B cell (primary cell): ENCODE measurements at regions not wholly inside any gene's neighbourhood (a gene's known extent, or its start where the extent isn't known, plus 50 kb on each side); places are given as distances from the start of the nearest gene placed in this dataset.

Experiments used
- ATAC-seq: fragments of 200-7000 bp; cut with Tn5 transposase; one replicate; pipeline ENCODE4 v1.10.0; 2021; ENCODE audit warnings: low read depth, mild to moderate bottlenecking, moderate number of reproducible peaks, moderate library complexity
- CTCF ChIA-PET: fragments of 350-600 bp; sonication (Branson Sonifier 250); formaldehyde crosslinking; loops from one replicate; lab custom pipeline; 2021; ENCODE audit warnings: antibody characterized with exemption, inconsistent platforms; lab: Charles Lee
- POLR2A ChIA-PET: fragments of 350-600 bp; sonication (Branson Sonifier 250); formaldehyde crosslinking; loops from one replicate; lab custom pipeline; 2021; ENCODE audit warnings: antibody characterized with exemption; lab: Charles Lee
- DNase-seq: peaks from one replicate; pipeline ENCODE4 v3.0.0; 2013
- H2AFZ ChIP-seq: 2 replicates; pipeline ENCODE4 v1.6.1; 2012; ENCODE audit warnings: mild to moderate bottlenecking, low read depth, low read length; ENCODE audit not compliant: insufficient read depth, poor library complexity, severe bottlenecking
- H3K27ac ChIP-seq, 2 donors: 1 replicate in 1 of 2; 2 replicates in 1 of 2; pipeline ENCODE4 v1.5.1; 2012 to 2013; ENCODE audit warnings: low read length in 2 of 2, mild to moderate bottlenecking in 2 of 2, moderate library complexity in 1 of 2
- H3K27me3 ChIP-seq, 4 experiments: fragments of 200-600 bp in 1 of 4; sonication (generic) in 1 of 4; replicated peaks in 1 of 4; 1 replicate in 2 of 4; 2 replicates in 2 of 4; pipeline versions ENCODE4 v1.6.1 to v1.7.0; 2013 to 2016; ENCODE audit warnings: low read length in 3 of 4, mild to moderate bottlenecking in 2 of 4, mixed read lengths in 1 of 4, moderate library complexity in 1 of 4; ENCODE audit not compliant: insufficient read depth in 4 of 4, control insufficient read depth in 3 of 4; ENCODE audit errors: control extremely low read depth in 1 of 4
- H3K36me3 ChIP-seq, 2 experiments: replicated peaks in 1 of 2; 1 replicate in 1 of 2; 2 replicates in 1 of 2; pipeline versions ENCODE4 v1.6.1 to v1.7.1; 2013; ENCODE audit warnings: low read length in 1 of 2; ENCODE audit not compliant: insufficient read depth in 2 of 2, control insufficient read depth in 1 of 2; ENCODE audit errors: control extremely low read depth in 1 of 2, extremely low read depth in 1 of 2
- H3K4me1 ChIP-seq, 2 donors: fragments of 200-600 bp in 1 of 2; sonication (generic) in 1 of 2; 1 replicate in 1 of 2; 2 replicates in 1 of 2; pipeline versions ENCODE4 v1.5.1 to v1.6.1; 2013 to 2017; ENCODE audit warnings: low read length in 2 of 2; ENCODE audit not compliant: control insufficient read depth in 2 of 2, insufficient read depth in 2 of 2
- H3K4me2 ChIP-seq: replicated peaks from 2 replicates; pipeline ENCODE3; 2012; ENCODE audit warnings: mild to moderate bottlenecking, low read depth, low read length; ENCODE audit not compliant: poor library complexity, severe bottlenecking
- H3K4me3 ChIP-seq, 5 experiments: fragments of 200-600 bp in 1 of 5; sonication (generic) in 1 of 5; 1 replicate in 3 of 5; 2 replicates in 2 of 5; pipeline versions ENCODE4 v1.5.1 to v1.7.0; 2011 to 2016; ENCODE audit warnings: low read length in 4 of 5, mild to moderate bottlenecking in 4 of 5, low read depth in 2 of 5, control low read depth in 1 of 5, moderate library complexity in 1 of 5; ENCODE audit not compliant: insufficient read depth in 1 of 5; ENCODE audit errors: control extremely low read depth in 1 of 5, extremely low read depth in 1 of 5
- H3K79me2 ChIP-seq: fragments of 200-600 bp; sonication (generic); one replicate; pipeline ENCODE4 v1.6.0; 2016; ENCODE audit warnings: low read length; ENCODE audit not compliant: control insufficient read depth, insufficient read depth
- H3K9ac ChIP-seq: fragments of 200-600 bp; sonication (generic); 2 replicates; pipeline ENCODE4 v1.6.1; 2017; ENCODE audit warnings: mild to moderate bottlenecking, low read length, moderate library complexity
- H3K9me3 ChIP-seq, 3 donors: one replicate each; pipeline versions ENCODE4 v1.6.1 to v1.7.1; 2013; ENCODE audit warnings: low read length in 2 of 3; ENCODE audit not compliant: control insufficient read depth in 2 of 3, insufficient read depth in 1 of 3; ENCODE audit errors: control extremely low read depth in 1 of 3
- H4K20me1 ChIP-seq: 2 replicates; pipeline ENCODE4 v1.6.0; 2012; ENCODE audit warnings: mild to moderate bottlenecking, low read length; ENCODE audit not compliant: insufficient read depth, control insufficient read depth, poor library complexity, severe bottlenecking
- H3K27ac Mint-ChIP-seq: one replicate; pipeline ENCODE4 v1.8.0; 2021; ENCODE audit warnings: mixed read lengths
- H3K27me3 Mint-ChIP-seq: one replicate; pipeline ENCODE4 v1.8.0; 2021; ENCODE audit warnings: mixed read lengths
- H3K4me1 Mint-ChIP-seq: one replicate; pipeline ENCODE4 v1.8.0; 2021; ENCODE audit warnings: mixed read lengths
- H3K4me3 Mint-ChIP-seq: one replicate; pipeline ENCODE4 v1.8.0; 2021; ENCODE audit warnings: mixed read lengths
- H3K9me3 Mint-ChIP-seq: one replicate; pipeline ENCODE4 v1.8.0; 2022; ENCODE audit warnings: mixed read lengths; ENCODE audit not compliant: insufficient read depth
- CTCF ChIP-seq: fragments of 200-600 bp; IDR thresholded peaks from one replicate; pipeline ENCODE4 v1.8.0; 2022; ENCODE audit warnings: antibody characterized with exemption, mild to moderate bottlenecking
- EZH2 ChIP-seq: IDR thresholded peaks from 2 replicates; pipeline ENCODE4 v1.6.1; 2012; ENCODE audit warnings: borderline replicate concordance, low read depth, mild to moderate bottlenecking, moderate library complexity, low read length; ENCODE audit not compliant: insufficient read depth, poor library complexity, severe bottlenecking
- WGBS: methylation state at CpG from one replicate; pipeline ENCODE4 v1.1.5; 2013; ENCODE audit warnings: missing lambda C conversion rate; ENCODE audit not compliant: insufficient coverage; 5-methylcytosine and 5-hydroxymethylcytosine counted together
- intact Hi-C: fragments of 100-400 bp; cut with micrococcal nuclease; formaldehyde crosslinking; loops from one replicate; pipeline ENCODE4 v1.10.0; 2022

- intact Hi-C loops, result no loop called here
- no peaks in the 10 kb centered on the region for H3K4me1 ChIP-seq
- Mint-ChIP-seq H3K27ac (no peak overlapping the region), H3K9me3 (no peaks in the 10 kb centered on the region), H3K4me1 (no peaks in the 10 kb centered on the region), H3K4me3 (no peak overlapping the region), H3K27me3 (no peaks in the 10 kb centered on the region)
- no peaks in the 10 kb centered on the region for H3K9me3 ChIP-seq
- no peaks in the 10 kb centered on the region for H3K79me2 ChIP-seq
- H3K4me3 ChIP-seq, result no peak overlapping the region
- H4K20me1 ChIP-seq, result no peaks in the 10 kb centered on the region
- no peak overlapping the region for H3K27ac ChIP-seq
- no peaks in the 10 kb centered on the region for H3K36me3 ChIP-seq
- POLR2A ChIA-PET, result no interaction called here
- CTCF ChIA-PET, result interaction anchor here (1.0 kb wide), 1 partner anchor 43 kb away, joined by 4 read pairs; no protein-coding TSS in a partner anchor
- no peak overlapping the region for H2AFZ ChIP-seq
- no peak for DNase-seq
- H3K9ac ChIP-seq, result no peak overlapping the region
- H3K27me3 ChIP-seq, result no peaks in the 10 kb centered on the region
- WGBS, result no CpG with 5 or more reads among the region's 4 CpGs
- no peak overlapping the region for H3K4me2 ChIP-seq
- TF ChIP-seq EZH2 (no peak), CTCF (no peak)
- ATAC-seq, result no peak
Observed at GRCh38 chr10:9166770-9167169, 1112.3 kb downstream of the GATA3 start.

GRCh38 chr10:9172276-9172675 lies 1117.8 kb downstream of the GATA3 start:
- WGBS, result no CpG with 5 or more reads among the region's 1 CpG
- H4K20me1 ChIP-seq, result no peaks in the 10 kb centered on the region
- ChIA-PET POLR2A (no interaction called here), CTCF (no interaction called here)
- no peak overlapping the region for H2AFZ ChIP-seq
- intact Hi-C loops, result no loop called here
- no peak for ATAC-seq
- H3K4me2 ChIP-seq, result no peak overlapping the region
- no peaks in the 10 kb centered on the region for H3K9me3 ChIP-seq
- no peak for DNase-seq
- H3K36me3 ChIP-seq, result no peaks in the 10 kb centered on the region
- Mint-ChIP-seq H3K4me3 (no peak overlapping the region), H3K9me3 (no peaks in the 10 kb centered on the region), H3K27ac (no peak overlapping the region), H3K27me3 (no peaks in the 10 kb centered on the region), H3K4me1 (no peaks in the 10 kb centered on the region)
- no peaks in the 10 kb centered on the region for H3K4me1 ChIP-seq
- no peak overlapping the region for H3K4me3 ChIP-seq
- H3K9ac ChIP-seq, result no peak overlapping the region
- no peaks in the 10 kb centered on the region for H3K79me2 ChIP-seq
- no peaks in the 10 kb centered on the region for H3K27me3 ChIP-seq
- no peak overlapping the region for H3K27ac ChIP-seq
- TF ChIP-seq CTCF, result no peak
- no peak for TF ChIP-seq EZH2
